Panc1 (cell line): ENCODE measurements at regions not wholly inside any gene's neighbourhood (a gene's known extent, or its start where the extent isn't known, plus 50 kb on each side); places are given as distances from the start of the nearest gene placed in this dataset.

ENCODE experiments used
- ATAC-seq: fragments of 200-7000 bp; cut with Tn5 transposase; 2 replicates; pipeline ENCODE4 v1.9.1; 2020; ENCODE audit warnings: mild to moderate bottlenecking, moderate library complexity
- BruUV-seq: library from RNA; stranded (reverse); fragments of 400-500 nt; replicated peaks from 2 replicates; lab custom pipeline; 2021; lab: Mats Ljungman, UMichigan
- CTCF ChIA-PET: fragments of 300-600 bp; sonication (Branson Sonifier 250); formaldehyde crosslinking; loops from one replicate; lab custom pipeline; 2022; ENCODE audit warnings: antibody characterized with exemption; lab: Charles Lee
- POLR2A ChIA-PET: fragments of 300-600 bp; sonication (Branson Sonifier 250); formaldehyde crosslinking; loops from one replicate; lab custom pipeline; 2022; ENCODE audit warnings: antibody characterized with exemption; lab: Charles Lee
- DNase-seq: peaks from one replicate; pipeline ENCODE4 v3.0.0-alpha.2; 2010; ENCODE audit warnings: low read depth, low spot score
- H3K27ac ChIP-seq: 2 replicates; pipeline ENCODE4 v1.5.1; 2011; ENCODE audit warnings: mild to moderate bottlenecking, low read length, inconsistent platforms
- H3K27me3 ChIP-seq: fragments of 200-500 bp; sonication (Bioruptor generic); 2 replicates; pipeline ENCODE4 v1.6.0; 2014; ENCODE audit warnings: low read length, inconsistent platforms; ENCODE audit not compliant: control insufficient read depth, insufficient read depth
- H3K36me3 ChIP-seq: fragments of 200-500 bp; sonication (Bioruptor generic); 2 replicates; pipeline ENCODE4 v1.5.1; 2014; ENCODE audit warnings: inconsistent platforms, mild to moderate bottlenecking, low read length, moderate library complexity; ENCODE audit not compliant: control insufficient read depth, insufficient read depth
- H3K4me1 ChIP-seq: 2 replicates; pipeline ENCODE4 v1.5.1; 2011; ENCODE audit warnings: inconsistent platforms, mild to moderate bottlenecking, low read length, moderate library complexity; ENCODE audit not compliant: control insufficient read depth, insufficient read depth
- H3K4me3 ChIP-seq, 2 experiments: 2 replicates each; pipeline ENCODE4 v1.5.1; 2011 to 2012; ENCODE audit warnings: low read depth in 2 of 2, low read length in 2 of 2, mild to moderate bottlenecking in 2 of 2, inconsistent platforms in 1 of 2, moderate library complexity in 1 of 2
- H3K9me3 ChIP-seq: fragments of 200-500 bp; sonication (Bioruptor generic); 2 replicates; pipeline ENCODE4 v1.5.1; 2014; ENCODE audit warnings: low read depth, mild to moderate bottlenecking, inconsistent platforms, low read length, moderate library complexity; ENCODE audit not compliant: control insufficient read depth, insufficient read depth
- CTCF ChIP-seq: fragments of 450-650 bp; IDR thresholded peaks from 2 replicates; pipeline ENCODE4 v1.5.1; 2017; ENCODE audit warnings: mild to moderate bottlenecking
- POLR2AphosphoS5 ChIP-seq: IDR thresholded peaks from 2 replicates; pipeline ENCODE4 v1.6.1; 2012; ENCODE audit warnings: mild to moderate bottlenecking, low read depth, low read length, moderate library complexity
- SIN3A ChIP-seq: IDR thresholded peaks from 2 replicates; pipeline ENCODE4 v1.6.1; 2012; ENCODE audit warnings: low read depth, mild to moderate bottlenecking, low read length, moderate library complexity, borderline replicate concordance; ENCODE audit not compliant: insufficient read depth
- TCF7L2 ChIP-seq: IDR thresholded peaks from 2 replicates; pipeline ENCODE4 v1.6.1; 2011; ENCODE audit warnings: mild to moderate bottlenecking, low read depth, low read length, inconsistent platforms
- in situ Hi-C: cut with HindIII; loops from 2 replicates; pipeline ENCODE4 v1.10.0; 2016; ENCODE audit warnings: low sequenced_read_pairs, low pct_unique_long_range_greater_than_20kb
- intact Hi-C: fragments of 100-400 bp; cut with micrococcal nuclease; formaldehyde crosslinking; loops from one replicate; pipeline ENCODE4 v1.10.0; 2022; ENCODE audit not compliant: unreplicated experiment
- TF ChIP-seq, protein P1 (sequence below), 2 experiments: IDR thresholded peaks; 2 replicates each; pipeline ENCODE4 v1.6.1; 2011 to 2012; ENCODE audit warnings: low read depth in 2 of 2, control low read depth in 1 of 2, low read length in 1 of 2, mild to moderate bottlenecking in 1 of 2, moderate library complexity in 1 of 2; ENCODE audit not compliant: insufficient read depth in 1 of 2

DNA sequence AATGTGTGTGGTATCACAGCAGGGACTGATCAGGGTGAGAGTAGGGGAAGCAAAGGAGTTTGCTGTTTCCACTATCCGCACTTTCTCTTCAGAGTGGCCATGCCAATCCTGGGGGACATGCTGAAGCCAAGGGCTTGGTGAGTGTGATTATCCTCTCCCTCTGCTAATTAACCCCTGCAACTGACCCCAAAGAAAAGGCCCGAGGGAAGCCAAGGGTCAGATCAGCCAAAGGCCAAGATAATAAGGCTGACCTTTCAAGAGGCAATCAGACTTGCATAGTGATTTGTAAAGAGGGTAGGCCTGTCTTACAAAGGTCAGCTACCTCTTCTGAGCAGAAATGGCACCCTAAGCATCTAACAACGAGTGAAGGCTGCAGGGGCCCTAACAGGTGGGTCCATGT, 420.5 kb upstream of the CPEB2 start:
- H3K27me3 ChIP-seq = no peaks in the 10 kb centered on the region
- no peaks in the 10 kb centered on the region for H3K9me3 ChIP-seq
- no peak for TF ChIP-seq POLR2AphosphoS5
- no peak for TF ChIP-seq CTCF
- no peak for TF ChIP-seq SIN3A
- TF ChIP-seq, protein P1, sequence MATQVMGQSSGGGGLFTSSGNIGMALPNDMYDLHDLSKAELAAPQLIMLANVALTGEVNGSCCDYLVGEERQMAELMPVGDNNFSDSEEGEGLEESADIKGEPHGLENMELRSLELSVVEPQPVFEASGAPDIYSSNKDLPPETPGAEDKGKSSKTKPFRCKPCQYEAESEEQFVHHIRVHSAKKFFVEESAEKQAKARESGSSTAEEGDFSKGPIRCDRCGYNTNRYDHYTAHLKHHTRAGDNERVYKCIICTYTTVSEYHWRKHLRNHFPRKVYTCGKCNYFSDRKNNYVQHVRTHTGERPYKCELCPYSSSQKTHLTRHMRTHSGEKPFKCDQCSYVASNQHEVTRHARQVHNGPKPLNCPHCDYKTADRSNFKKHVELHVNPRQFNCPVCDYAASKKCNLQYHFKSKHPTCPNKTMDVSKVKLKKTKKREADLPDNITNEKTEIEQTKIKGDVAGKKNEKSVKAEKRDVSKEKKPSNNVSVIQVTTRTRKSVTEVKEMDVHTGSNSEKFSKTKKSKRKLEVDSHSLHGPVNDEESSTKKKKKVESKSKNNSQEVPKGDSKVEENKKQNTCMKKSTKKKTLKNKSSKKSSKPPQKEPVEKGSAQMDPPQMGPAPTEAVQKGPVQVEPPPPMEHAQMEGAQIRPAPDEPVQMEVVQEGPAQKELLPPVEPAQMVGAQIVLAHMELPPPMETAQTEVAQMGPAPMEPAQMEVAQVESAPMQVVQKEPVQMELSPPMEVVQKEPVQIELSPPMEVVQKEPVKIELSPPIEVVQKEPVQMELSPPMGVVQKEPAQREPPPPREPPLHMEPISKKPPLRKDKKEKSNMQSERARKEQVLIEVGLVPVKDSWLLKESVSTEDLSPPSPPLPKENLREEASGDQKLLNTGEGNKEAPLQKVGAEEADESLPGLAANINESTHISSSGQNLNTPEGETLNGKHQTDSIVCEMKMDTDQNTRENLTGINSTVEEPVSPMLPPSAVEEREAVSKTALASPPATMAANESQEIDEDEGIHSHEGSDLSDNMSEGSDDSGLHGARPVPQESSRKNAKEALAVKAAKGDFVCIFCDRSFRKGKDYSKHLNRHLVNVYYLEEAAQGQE (IDR thresholded peaks at IDR 0.05; ENCODE audit: insufficient read depth in 1 of 2, low read depth in 2 of 2, low read length in 1 of 2) = no peak
- TF ChIP-seq TCF7L2 = no peak
- intact Hi-C loops (no loop called here), in situ Hi-C loops (no loop called here)
- DNase-seq (no peak), ATAC-seq (no peak)
- POLR2A ChIA-PET = no interaction called here
- no peaks in the 10 kb centered on the region for H3K36me3 ChIP-seq
- no peak overlapping the region for H3K27ac ChIP-seq
- CTCF ChIA-PET = no interaction called here
- no peak overlapping the region for H3K4me3 ChIP-seq
- no TSS peak for BruUV-seq
- H3K4me1 ChIP-seq = no peaks in the 10 kb centered on the region

DNA sequence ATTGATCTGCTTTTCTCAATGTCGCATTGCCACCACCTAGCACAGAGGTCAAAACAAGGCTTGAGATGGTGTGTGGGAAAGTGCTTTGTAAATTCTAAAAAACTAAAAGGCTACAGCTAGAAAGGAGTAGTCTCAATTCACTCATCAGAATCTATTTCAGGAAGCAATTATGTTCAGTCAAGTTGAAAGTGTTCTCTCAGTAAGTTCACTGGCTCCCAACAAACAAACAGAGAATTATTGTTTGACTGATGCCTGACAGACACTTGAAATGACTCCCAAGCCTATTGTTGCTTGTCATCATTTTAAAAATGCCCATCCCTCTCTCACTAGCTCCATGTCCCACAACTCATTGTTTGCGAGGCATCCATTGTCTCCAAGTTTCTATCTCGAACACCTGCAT, 419.6 kb upstream of the CPEB2 start:
- Histone ChIP-seq H3K4me3 (no peak overlapping the region), H3K36me3 (no peaks in the 10 kb centered on the region), H3K27ac (no peak overlapping the region), H3K9me3 (no peaks in the 10 kb centered on the region), H3K4me1 (no peaks in the 10 kb centered on the region), H3K27me3 (no peaks in the 10 kb centered on the region)
- no TSS peak for BruUV-seq
- intact Hi-C loops (no loop called here), in situ Hi-C loops (no loop called here)
- ChIA-PET CTCF (no interaction called here), POLR2A (no interaction called here)
- TF ChIP-seq POLR2AphosphoS5 = no peak
- no peak for TF ChIP-seq TCF7L2
- DNase-seq (no peak), ATAC-seq (no peak)

DNA sequence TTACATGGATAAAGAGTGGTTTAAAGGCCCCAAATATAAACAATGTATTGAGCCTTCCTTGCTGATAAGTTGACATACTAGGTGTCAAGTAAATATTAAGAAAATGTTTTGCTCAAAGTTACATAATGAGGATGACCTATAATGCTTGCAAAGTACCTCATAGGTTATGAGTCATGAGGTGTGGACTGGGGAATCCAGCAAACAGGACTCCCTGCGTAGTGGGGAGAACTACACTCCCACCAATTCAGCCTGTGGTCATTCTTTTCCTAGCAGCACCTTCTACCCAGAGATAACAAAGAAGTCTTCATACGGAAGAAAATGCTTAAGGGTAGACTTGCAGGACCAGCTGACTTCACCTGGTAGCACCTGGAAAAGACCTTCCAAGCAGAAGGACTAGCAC, 418.9 kb upstream of the CPEB2 start:
- BruUV-seq = no TSS peak
- no peaks in the 10 kb centered on the region for H3K27me3 ChIP-seq
- intact Hi-C loops (no loop called here), in situ Hi-C loops (no loop called here)
- H3K36me3 ChIP-seq = no peaks in the 10 kb centered on the region
- H3K4me1 ChIP-seq = no peaks in the 10 kb centered on the region
- ChIA-PET POLR2A (no interaction called here), CTCF (no interaction called here)
- no peak overlapping the region for H3K4me3 ChIP-seq
- TF ChIP-seq CTCF = no peak
- no peak for TF ChIP-seq POLR2AphosphoS5
- TF ChIP-seq TCF7L2 = no peak
- TF ChIP-seq, protein P1 (IDR thresholded peaks at IDR 0.05; ENCODE audit: insufficient read depth in 1 of 2, low read depth in 2 of 2, low read length in 1 of 2) = no peak
- TF ChIP-seq SIN3A = no peak
- H3K9me3 ChIP-seq = no peaks in the 10 kb centered on the region
- ATAC-seq (no peak), DNase-seq (no peak)
- H3K27ac ChIP-seq = no peak overlapping the region
